Type B pancreatic cell (in vitro differentiated cells): ENCODE measurements at regions not wholly inside any gene's neighbourhood (a gene's known extent, or its start where the extent isn't known, plus 50 kb on each side); places are given as distances from the start of the nearest gene placed in this dataset.

Experiments
- DNase-seq: peaks from one replicate; pipeline ENCODE4 v3.0.0; 2021; ENCODE audit warnings: mixed read lengths; ENCODE audit not compliant: unreplicated experiment; ENCODE audit errors: extremely low spot score
- H3K27ac Mint-ChIP-seq: 2 replicates; pipeline ENCODE4 v1.8.0; 2021; ENCODE audit warnings: mild to moderate bottlenecking, mixed read lengths
- H3K27me3 Mint-ChIP-seq: 2 replicates; pipeline ENCODE4 v1.8.0; 2021; ENCODE audit warnings: mixed read lengths
- H3K36me3 Mint-ChIP-seq: 2 replicates; pipeline ENCODE4 v1.8.0; 2021; ENCODE audit warnings: mixed read lengths
- H3K4me1 Mint-ChIP-seq: one replicate; pipeline ENCODE4 v1.8.0; 2021; ENCODE audit warnings: mixed read lengths; ENCODE audit not compliant: unreplicated experiment
- H3K4me3 Mint-ChIP-seq: 2 replicates; pipeline ENCODE4 v1.8.0; 2021; ENCODE audit warnings: mild to moderate bottlenecking, mixed read lengths
- H3K9me3 Mint-ChIP-seq: 2 replicates; pipeline ENCODE4 v1.8.0; 2021; ENCODE audit warnings: mixed read lengths
- CTCF ChIP-seq: fragments of 200-600 bp; sonication (generic); conservative IDR thresholded peaks from 2 replicates; pipeline ENCODE4 v1.5.0; 2021; ENCODE audit warnings: antibody characterized with exemption, mild to moderate bottlenecking

- Mint-ChIP-seq H3K27me3 (peaks cover 2% of the 10 kb centered on the region), H3K4me1 (no peaks in the 10 kb centered on the region), H3K27ac (no peak overlapping the region), H3K36me3 (no peaks in the 10 kb centered on the region), H3K4me3 (no peak overlapping the region), H3K9me3 (peaks cover 4% of the 10 kb centered on the region)
- DNase-seq: no peak
- no peak for TF ChIP-seq CTCF
These were observed 169.9 kb downstream of the CPE start for GRCh38 chr4:165548702-165549101.

- H3K36me3 Mint-ChIP-seq: no peaks in the 10 kb centered on the region
- H3K9me3 Mint-ChIP-seq: peaks cover 1% of the 10 kb centered on the region
- H3K4me3 Mint-ChIP-seq: no peak overlapping the region
- H3K27me3 Mint-ChIP-seq: peaks cover 2% of the 10 kb centered on the region
- no peak for TF ChIP-seq CTCF
- no peak overlapping the region for H3K27ac Mint-ChIP-seq
- DNase-seq: no peak
- no peaks in the 10 kb centered on the region for H3K4me1 Mint-ChIP-seq
These were observed 174.5 kb downstream of the CPE start for GRCh38 chr4:165553221-165553810.

GRCh38 chr4:165555302-165555701, 176.5 kb downstream of the CPE start:
- no peak for TF ChIP-seq CTCF
- Mint-ChIP-seq H3K36me3 (no peaks in the 10 kb centered on the region), H3K27me3 (no peaks in the 10 kb centered on the region), H3K9me3 (peaks cover 5% of the 10 kb centered on the region), H3K4me3 (no peak overlapping the region), H3K4me1 (no peaks in the 10 kb centered on the region), H3K27ac (no peak overlapping the region)
- no peak for DNase-seq

DNA sequence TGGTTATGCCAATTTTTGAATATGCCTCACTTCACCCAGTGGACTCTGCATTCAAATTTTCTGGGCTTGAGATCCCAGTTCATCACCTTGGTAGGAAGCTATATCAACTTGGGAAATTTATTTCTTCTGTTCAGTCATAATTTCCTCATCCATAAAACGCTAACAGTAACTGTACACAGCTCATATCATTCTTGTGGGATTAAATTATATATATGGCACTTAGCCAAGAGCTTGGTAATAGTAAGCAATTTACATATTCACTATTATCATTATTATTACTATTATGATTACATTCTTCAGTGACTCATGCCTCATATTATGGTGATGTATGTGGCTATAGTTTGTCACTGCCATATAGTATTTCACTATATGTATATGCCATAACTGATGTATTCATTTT, 177.6 kb downstream of the CPE start:
- TF ChIP-seq CTCF: no peak
- no peak for DNase-seq
- Mint-ChIP-seq H3K4me3 (no peak overlapping the region), H3K27ac (no peak overlapping the region), H3K9me3 (peaks cover 5% of the 10 kb centered on the region), H3K36me3 (no peaks in the 10 kb centered on the region), H3K27me3 (no peaks in the 10 kb centered on the region), H3K4me1 (no peaks in the 10 kb centered on the region)

DNA sequence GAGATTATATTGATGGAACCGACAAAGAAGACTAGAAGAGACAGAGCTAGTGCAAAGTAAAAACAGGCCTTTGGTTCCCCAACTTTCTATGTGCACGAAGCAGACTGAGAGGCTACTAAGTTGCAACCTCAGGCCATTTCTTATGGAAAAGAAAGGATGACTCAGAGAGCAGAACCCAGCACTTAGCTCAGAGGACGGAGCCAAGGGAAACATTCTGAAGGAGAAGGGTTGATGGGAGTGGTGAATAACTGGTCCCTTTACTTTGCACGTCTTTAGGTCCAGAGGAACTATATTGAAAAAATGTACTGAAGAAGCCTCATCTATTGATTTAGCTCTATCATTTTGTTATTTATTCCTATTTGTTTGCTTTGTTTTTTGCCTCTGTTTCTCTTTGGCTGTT, 182.1 kb downstream of the CPE start:
- no peak for TF ChIP-seq CTCF
- Mint-ChIP-seq H3K4me3 (no peak overlapping the region), H3K9me3 (peaks cover 5% of the 10 kb centered on the region), H3K27ac (no peak overlapping the region), H3K36me3 (no peaks in the 10 kb centered on the region), H3K27me3 (no peaks in the 10 kb centered on the region), H3K4me1 (no peaks in the 10 kb centered on the region)
- DNase-seq: no peak

DNA sequence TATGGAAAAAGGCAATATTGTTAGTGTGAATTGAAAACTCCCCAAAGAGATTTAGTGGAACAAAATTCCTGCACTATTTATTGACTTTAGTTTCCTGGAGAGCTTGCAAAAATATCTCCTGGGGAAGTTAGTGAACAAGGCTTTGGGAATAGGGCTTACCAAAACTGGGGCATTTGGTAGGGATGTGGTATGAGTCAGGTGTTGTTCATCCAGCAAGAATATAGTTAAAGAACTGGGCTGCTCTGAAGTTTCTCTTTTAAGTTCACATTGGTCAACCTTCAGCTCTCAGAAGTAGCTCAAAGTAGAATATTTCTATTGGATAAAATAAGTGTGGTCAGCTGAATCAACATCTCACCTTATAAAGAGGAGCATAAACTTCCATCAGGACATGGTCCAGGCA, 185.0 kb downstream of the CPE start:
- H3K4me1 Mint-ChIP-seq: no peaks in the 10 kb centered on the region
- no peaks in the 10 kb centered on the region for H3K9me3 Mint-ChIP-seq
- DNase-seq: no peak
- no peak overlapping the region for H3K4me3 Mint-ChIP-seq
- no peaks in the 10 kb centered on the region for H3K36me3 Mint-ChIP-seq
- H3K27ac Mint-ChIP-seq: no peak overlapping the region
- no peak for TF ChIP-seq CTCF
- peaks cover 4% of the 10 kb centered on the region for H3K27me3 Mint-ChIP-seq
